NCI-H460 (cell line): ENCODE measurements at regions not wholly inside any gene's neighbourhood (a gene's known extent, or its start where the extent isn't known, plus 50 kb on each side); places are given as distances from the start of the nearest gene placed in this dataset.

ENCODE experiments used
- DNase-seq: peaks from one replicate; pipeline ENCODE4 v3.0.0-alpha.2; 2016; ENCODE audit warnings: low read depth; ENCODE audit errors: extremely low read depth

DNA sequence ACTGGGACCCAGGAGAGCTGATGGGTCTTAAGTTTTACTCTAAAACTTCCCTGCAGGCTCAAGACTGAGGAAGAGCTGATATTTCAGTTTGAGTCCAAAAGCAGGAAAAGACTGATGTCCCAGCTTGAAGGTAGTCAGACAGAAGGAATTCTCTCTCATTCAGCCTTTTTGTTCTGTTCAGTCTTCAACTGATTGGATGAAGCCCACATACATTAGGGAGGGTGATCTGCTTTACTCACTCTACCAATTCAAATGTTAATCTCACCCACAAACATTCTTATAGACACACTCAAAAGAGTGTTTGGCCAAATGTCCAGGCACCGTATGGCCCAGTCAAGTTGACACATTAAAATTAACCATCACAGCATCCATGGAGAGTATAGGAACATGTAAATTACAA lies 173.5 kb downstream of the KCNRG start:
- no peak for DNase-seq

DNA sequence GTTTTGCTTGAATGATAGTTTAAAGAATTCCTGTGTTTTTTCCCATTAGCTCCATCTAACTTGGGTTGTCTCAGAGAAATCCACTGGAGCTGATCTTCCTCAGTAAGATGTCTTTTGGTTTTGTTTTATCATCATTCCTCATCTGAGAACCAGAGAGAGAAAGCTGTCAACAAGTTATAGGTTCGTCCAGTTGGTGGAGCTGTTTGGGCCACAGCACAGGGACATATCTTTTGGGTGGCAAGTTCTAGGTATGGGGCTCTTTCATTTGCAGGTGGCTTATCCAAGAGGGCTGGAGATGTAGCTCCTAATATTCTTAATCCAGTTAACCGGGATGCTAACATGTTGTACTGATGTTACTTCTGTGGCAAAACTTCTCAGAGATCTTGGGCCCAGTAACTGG lies 174.2 kb downstream of the KCNRG start:
- no peak for DNase-seq

DNA sequence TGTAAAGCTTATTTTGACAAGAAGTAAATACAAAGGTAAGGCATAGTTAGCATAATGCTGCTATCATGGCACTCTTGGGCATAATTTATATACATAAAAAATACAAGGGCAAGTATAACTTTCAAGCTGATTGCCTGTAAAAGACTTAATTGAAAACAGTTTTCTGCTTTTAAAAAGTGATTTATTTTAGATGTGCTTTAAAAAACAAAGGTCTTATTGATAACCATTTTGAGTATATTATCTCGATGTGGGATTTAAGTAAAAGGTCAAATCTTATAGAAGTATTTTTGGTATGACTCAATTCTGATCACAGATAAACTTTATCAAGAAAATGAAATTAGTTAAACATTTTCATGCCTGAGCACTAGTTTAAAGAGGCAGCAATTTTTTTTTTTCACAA lies 175.8 kb downstream of the KCNRG start:
- DNase-seq = no peak

DNA sequence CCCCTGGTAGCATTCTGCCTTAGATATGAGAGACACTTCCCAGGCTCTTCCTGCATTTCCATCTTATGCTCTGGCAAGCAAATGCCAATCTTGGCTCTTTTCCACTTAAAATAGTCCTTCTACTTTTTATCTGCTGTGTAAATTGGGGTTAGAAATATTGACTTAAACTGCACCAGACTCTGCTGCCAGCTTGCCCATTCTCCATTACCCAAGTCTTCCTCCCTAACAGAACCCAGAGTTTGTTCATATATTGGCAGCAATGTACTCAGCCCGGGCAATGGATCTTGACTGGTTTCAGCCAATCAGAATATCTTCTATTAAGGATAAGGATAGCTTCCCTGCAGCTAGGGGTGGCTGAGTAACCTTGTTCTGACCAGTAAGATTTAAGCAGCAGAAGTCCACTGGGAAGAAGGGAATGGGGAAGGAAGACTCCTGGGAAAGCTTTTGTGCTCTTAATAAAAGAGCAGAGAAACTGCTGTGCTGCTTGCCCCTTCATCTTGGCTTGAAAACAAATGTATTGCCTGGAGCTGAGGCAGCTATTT lies 177.1 kb downstream of the KCNRG start:
- no peak for DNase-seq

DNA sequence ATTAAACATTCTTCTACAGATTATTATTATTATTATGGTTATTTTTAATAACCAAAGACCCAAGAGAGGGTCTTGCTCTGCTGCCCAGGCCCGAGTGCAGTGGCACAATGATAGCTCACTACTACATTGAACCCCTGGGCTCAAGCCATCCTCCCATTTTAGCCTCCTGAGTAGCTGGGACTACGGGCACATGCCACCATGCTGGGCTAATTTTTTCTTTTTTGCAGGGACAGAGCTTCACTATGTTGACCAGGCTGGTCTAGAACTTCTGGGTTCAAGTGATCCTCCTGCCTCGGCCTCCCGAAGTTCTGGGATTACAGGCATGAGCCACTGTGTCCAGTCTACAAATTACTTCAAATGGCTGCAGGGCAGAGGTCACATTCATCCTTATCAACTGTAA lies 179.8 kb downstream of the KCNRG start:
- DNase-seq = no peak

DNA sequence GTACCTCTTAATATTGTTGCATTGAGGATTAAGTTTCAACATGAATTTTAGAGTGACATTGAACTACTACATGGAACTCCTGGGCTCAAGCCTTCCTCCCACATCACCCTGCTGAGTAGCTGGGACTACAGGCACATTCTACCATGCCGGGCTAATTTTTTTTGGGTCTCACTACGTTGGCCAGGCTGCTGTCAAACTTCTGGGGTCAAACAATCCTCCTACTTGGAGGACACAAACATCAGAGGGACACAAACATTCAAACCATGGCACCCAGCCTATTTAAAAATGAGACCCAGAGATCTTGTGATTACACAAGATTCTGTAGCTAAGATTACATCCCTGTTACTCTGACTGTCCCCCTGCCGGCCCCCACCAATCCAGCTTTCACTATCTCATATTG lies 180.9 kb downstream of the KCNRG start:
- no peak for DNase-seq

DNA sequence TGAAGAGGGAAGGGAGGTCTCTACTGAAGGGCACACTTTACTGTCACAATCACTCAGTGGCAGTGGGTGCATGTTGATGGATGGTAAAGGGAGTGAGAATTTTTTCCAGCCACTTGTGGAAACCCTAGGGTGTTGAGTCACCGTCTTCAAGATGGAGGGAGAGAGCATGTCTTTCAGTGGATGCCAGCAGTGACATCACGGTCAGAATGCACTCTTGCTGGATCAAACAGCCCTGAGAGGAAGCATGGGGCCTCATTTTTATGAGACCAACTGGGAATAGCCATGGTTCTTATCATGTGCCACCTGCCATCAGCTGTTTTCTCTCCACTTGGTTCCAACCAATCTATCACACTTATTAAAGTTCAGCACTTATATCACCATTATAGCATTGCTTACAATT lies 182.5 kb downstream of the KCNRG start:
- DNase-seq = no peak

DNA sequence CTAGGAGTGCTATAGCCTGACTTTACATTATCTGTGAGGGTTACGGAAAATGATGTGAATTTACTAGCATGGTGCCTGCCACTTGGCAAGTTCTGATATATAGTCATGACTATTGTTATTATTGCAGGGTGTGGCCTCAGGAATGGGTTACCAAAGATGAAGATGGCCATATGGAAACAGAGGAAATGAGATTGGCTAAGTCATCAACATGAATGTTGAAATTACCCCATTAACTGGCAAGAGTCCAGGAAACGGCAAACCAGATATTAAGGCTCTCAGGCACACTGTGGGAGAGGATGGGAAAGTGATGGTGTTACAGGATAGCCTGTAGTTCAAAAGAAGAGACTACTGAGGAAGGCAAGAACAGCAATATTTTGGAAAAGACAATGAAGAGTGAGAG lies 183.3 kb downstream of the KCNRG start:
- no peak for DNase-seq

DNA sequence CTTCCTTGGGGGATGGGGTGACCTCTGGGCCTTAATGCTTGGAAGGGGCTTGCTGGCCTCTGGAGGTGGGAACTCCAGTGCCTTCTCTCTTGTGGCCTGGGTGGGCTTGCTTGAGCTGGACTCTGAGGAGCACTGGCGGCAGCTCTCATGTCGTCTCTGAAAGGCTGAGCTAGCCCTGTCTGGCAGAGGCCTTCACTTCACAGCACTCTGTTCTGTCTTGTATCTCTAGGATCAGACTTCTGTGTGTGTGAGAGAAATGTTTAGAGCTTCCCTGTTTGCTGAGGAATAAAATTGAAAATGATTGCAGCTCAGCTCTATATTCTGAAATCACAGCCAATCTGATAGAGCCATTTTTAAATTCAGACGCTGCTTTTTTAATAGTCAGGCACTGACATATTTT lies 185.3 kb downstream of the KCNRG start:
- no peak for DNase-seq

DNA sequence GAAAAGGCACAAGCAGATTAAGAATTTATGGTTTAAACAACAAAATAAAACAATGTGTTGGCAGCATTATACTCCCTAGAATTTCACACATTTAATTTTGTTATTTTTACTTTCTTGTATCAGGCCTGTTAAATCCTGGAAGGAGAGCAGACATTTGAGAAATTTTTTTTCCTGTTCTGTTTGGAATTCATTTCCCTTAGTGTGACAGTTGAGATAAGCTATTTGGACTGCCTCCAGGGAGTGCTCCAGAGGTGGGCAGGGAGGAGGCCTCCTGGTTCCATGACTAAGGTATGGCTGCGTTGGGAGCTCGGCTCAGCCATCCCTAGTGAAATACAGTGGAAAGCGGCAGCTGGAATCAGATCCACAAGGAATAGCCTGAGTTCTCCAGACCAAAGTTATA lies 185.7 kb downstream of the KCNRG start:
- DNase-seq = no peak

DNA sequence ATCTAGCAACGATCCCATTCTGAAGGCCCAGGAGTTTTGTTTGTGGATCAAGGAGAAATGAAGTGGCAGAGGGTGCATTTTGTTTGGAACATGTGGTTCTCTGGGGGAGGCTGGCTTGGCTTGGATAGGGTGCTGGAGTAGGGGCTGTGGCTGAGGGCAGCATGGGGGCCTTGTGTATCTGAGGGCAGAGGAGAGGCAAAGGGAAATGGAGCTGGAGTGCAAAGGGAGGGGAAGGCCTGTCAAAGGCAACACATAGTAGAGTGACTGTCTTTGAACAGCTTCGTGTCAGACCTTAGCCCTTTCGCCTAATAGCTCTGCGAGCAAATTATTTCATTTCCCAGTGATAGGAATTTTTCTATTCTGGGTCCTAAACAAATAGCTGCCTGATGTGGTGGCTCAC lies 187.2 kb downstream of the KCNRG start:
- DNase-seq = no peak

DNA sequence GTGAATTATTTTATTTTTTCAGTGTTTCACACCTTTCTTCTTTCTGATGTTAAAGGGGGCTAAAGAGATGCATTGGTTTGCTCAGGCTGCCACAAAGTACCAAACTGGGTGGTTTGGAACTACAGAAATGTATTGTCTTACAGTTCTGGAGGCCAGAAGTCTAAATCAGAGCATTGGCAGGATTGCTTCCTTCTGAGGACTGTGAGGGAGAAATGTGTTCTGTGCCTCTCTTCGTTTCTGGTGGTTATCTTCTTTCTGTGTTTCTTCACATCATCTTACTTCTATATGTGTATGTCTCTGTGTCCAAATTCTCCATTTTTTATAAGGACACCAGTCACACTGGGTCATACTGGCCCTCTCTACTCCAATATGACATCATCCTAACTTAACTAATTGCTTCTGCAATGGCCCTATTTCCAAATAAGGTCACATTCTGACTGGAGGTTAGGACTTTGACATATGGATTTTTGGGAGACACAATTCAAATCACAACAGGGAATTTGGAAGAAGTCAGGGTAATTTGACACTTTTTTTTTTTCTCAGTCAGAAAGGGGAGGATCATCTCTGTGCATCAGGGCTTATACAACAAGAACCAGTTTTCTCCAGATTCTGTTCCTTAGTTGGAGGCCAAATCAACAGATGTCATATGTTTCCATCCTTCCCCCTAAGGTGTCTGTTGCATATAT lies 188.2 kb downstream of the KCNRG start:
- no peak for DNase-seq

DNA sequence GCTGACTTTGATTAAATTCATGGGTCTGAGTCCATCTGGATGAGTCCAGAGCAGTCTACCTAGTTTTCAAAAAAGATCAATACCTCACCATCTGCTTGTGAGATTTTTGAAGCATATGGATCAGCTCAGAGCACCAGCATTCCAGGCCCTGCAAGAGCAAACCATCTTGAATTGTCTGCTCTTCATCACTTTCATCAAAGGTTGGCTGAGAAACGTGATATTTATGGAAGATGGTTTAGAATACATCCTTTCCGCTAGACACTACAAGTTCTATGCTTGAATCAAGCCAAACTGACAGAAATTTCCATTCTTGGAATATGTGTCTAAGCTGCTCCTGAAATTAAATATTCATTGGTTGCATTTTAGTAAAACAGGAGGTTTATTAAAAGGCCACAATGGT lies 190.3 kb downstream of the KCNRG start:
- no peak for DNase-seq

DNA sequence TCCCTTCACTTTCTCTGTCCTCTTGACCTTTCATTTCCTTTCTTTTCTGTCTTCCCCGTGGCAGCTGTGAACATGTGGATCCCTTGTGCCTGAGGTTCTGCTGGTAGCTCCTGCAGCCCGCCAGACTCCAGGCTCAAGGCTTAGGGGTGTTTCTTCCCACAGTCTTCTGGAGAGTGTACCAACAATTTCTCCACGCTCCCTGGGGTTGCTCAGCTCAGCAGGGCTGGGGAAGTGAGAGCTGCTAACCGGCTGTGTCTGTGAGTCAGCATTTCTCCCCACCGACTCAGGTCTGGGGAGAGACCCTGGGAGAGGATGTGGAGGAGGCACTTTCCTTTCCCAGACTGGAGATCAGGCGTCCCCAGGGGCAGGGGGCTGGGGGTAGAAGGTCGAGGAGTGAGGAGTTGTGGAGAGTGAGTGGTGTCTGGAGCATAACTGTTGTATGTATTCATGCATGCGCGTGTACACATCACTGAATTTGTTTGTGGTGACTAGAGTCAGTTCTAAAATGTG lies 193.6 kb downstream of the KCNRG start:
- peak; percentile 44 for DNase-seq

DNA sequence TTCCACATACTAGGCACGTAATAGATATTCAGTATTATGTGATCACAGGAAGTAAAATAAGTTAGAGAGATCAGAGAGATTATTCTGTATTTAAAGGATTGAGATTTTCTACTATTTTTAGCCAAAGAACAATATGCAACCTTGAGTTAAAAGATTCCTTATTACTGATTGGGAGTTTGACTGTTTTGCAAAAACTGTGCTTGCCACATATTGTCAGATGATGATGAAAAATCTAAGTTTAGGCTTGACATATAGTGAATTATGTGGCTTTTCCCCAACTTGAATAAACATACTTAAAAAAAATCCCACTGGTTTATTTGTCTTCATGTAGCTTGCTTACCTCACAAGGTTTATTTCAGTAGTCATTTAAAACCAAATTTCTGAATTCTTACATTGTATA lies 194.4 kb downstream of the KCNRG start:
- no peak for DNase-seq

DNA sequence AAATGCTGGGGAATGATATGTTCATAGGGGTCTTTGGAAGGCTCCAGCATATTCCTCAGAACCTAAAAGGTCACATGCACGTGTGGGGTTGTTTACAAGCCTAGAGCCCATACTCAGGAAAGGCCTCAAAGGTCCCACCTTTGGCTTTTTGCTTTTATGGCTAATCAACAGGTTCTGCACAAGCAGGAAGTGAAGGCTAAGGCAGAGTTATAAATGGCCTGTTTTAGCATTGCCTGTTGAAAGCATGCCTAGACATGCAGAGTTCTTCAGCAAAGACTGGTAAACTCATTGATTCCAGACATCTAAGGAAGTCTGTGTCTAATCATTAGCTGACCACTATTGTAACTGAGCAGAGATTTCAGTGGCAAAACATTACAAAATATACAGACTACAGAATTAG lies 198.3 kb downstream of the KCNRG start:
- DNase-seq = no peak

DNA sequence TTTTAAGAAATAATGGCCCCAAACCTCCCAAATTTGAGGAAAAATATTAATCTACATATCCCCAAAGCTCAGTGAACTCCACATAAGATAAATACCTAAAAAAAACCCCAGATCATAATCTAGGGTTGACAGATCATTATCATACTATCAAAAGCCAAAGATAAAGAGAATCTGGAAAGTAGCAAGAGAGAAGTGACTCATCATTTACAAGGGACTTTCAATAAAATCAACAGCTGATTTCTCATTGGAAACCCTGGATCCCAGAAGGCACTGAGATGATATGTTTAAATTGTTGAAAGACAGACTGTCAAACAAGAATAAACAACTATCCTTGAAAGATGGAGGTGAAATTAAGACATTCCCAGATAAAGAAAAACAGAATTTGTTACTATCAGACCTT lies 199.3 kb downstream of the KCNRG start:
- DNase-seq = no peak

DNA sequence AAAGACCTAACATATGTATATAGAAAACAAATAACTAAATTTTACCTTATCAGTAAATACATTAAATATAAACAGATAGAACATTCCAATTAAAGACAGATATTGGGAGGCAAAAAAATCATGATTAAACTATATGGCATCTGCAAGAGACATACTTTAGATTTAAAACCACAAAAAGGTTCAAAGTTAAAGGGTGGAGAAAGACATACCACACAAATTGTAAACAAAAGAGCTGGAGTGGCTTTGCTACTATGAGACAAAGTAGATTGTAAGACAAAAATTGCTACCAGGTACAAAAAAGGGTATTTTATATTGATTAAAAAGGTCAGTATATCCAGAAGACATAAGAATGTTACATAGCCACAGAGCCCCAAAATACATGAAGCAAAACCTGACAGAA lies 200.2 kb downstream of the KCNRG start:
- DNase-seq = no peak

DNA sequence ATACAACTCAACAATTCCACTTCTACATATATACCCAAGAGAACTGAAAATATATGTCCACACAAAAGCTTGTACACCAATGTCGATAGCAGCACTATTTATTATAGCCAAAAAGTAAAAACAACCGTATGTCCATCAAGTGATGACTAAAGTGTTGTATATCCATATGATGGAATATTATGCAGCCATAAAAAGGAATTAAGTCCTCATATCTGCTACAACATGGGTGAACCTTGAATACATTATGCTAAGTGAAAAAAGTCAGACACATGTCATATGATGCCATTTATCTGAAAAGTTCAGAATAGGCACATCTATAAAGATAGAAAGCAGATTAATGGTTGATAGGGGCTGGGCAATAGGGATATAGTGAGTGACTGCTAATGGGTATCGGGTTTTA lies 204.5 kb downstream of the KCNRG start:
- no peak for DNase-seq

DNA sequence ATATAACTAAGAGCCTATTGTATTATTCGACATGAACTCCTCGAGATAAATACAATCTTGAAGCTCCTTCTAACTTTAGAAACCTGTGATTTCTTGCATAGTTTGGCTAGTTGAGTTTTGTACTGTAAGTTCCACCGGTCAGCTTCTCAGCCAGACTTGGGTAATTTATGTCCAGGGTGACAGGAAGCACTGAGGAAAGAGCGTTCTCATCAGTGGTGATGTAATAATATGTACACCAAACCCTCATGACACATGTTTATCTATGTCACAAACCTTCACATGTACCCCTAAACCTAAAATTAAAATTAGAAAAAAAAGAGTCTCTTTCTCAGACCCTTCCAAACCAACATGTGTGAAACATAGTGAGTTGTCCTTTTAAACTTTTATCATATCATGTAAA lies 205.7 kb downstream of the KCNRG start:
- DNase-seq = no peak

DNA sequence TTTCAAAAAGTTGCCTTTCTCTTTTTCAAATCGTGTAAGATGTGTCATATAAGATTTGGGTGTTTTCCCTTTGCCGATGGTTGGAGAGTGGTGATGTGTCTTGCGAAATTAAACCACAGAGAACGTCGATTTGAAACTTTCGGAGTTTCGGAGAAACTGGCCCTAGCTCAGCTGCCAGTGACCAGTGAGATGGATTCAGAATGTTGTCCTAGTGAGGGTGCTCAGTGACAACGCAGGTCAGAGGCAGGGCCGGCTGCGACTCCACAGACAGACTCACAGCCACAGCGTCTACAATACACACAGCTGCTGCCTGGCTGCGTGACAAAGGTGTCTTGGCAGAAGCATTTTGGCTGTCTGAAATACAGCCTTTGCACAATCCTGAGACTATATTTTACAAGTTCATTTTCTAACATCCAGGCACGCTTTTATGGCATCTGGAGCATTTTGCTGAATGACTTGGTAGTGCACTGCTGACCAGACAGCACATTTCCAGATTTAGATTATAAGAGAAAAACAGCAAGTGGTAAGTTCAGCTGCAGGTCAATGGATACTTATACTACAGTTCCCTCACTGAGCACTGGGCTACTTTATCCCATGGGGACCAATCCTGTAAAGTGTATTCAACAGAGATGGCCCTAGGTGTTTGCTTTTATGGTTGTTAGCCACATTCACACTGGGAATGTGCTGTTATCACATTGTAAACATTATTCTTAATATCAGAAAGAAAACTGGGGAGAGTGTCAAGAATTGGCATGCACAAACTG lies 207.5 kb downstream of the KCNRG start:
- no peak for DNase-seq

DNA sequence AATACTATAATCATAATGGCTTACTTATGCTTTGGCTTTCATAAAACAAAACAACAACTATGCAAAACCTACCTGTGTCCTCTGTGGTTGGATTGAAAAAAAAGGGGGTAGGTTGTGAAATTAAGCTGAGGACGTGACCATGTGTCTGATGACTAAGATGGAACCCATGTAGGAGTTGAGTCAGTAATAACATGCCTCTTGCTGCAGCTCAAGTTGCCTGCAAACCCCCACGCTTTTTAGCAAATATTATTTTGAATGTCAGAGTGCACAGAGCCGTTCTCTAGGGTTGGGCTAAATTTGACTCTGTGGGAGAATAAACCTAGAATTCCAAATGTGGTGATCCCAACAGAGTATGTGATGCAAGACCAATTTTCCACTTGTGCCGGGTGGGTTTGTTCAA lies 209.3 kb downstream of the KCNRG start:
- no peak for DNase-seq
